ENCODE measurements at regions not wholly inside any gene's neighbourhood (a gene's known extent, or its start where the extent isn't known, plus 50 kb on each side); places are given as distances from the start of the nearest gene placed in this dataset.

- Histone ChIP-seq H3K36me3 (ENCODE audit: control insufficient read depth, insufficient read depth, low read length) (no peaks in the 10 kb centered on the region), H3K9ac (ENCODE audit: low read length) (no peak overlapping the region), H3K9me3 (ENCODE audit: control insufficient read depth, low read length) (no peaks in the 10 kb centered on the region), H3K27me3 (ENCODE audit: control insufficient read depth, insufficient read depth, low read length) (no peaks in the 10 kb centered on the region), H3K4me3 (ENCODE audit: low read length) (no peak overlapping the region), H3K4me1 (ENCODE audit: control insufficient read depth, insufficient read depth, low read length) (no peaks in the 10 kb centered on the region)
These were observed 97.9 kb downstream of the FOXF2 start for GRCh38 chr6:1487239-1487638.

DNA sequence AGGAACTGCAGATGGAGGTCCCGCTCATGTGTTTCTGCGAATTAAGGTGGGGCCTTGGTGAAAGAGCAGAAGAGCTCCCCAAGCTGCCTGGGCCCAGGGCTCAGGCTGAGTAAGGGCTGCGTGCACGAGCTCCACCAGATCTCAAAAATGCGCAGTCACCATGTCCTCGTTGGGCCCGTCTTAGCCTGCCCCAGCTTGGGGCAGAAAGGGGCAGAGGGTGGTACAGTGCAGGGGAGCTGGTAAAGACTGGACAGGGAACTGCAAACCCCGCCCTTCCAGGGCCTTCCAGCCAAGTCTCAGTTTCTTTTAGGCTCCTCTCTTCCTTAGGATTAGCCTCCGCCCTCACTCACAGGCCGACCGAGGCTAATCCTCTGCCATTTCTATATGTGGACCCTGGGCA lies 101.6 kb downstream of the FOXF2 start:
- Histone ChIP-seq H3K27me3 (ENCODE audit: control insufficient read depth, insufficient read depth, low read length) (no peaks in the 10 kb centered on the region), H3K9ac (ENCODE audit: low read length) (no peak overlapping the region), H3K4me3 (ENCODE audit: low read length) (no peak overlapping the region), H3K36me3 (ENCODE audit: control insufficient read depth, insufficient read depth, low read length) (no peaks in the 10 kb centered on the region), H3K9me3 (ENCODE audit: control insufficient read depth, low read length) (no peaks in the 10 kb centered on the region), H3K4me1 (ENCODE audit: control insufficient read depth, insufficient read depth, low read length) (no peaks in the 10 kb centered on the region)

DNA sequence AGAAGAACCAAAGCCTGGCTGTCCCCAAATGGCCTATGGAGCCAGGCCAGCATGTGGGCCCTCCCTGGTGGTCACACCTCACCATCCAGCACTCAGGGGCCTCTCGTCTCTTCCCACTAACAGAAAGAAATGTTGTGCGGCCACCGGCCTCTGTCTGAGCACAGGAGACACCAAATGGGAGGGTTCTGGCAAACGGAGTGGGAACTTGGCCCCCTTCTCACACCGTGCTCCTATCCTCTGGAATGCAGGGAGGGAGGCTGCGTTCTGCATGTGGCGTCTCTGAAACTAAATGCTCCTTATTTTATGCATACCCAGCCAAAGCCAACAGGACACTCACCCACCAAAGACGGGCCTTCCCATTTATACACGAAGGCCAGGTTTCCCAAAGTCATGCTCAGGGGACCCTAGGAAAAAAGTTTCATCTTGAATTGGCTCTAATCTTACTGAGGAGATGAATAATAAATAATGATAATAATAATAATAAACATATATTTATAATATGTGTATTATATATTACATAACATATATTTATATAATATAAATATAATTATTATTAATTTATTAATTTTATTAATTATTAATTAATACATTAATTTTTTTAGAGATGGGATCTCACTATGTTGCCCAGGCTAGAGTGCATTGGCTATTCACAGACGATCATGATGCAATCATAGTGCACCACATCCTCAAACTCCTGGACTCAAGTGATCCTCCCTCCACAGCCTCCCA lies 102.4 kb downstream of the FOXF2 start:
- no peaks in the 10 kb centered on the region for H3K36me3 ChIP-seq (ENCODE audit: control insufficient read depth, insufficient read depth, low read length)
- no peaks in the 10 kb centered on the region for H3K4me1 ChIP-seq (ENCODE audit: control insufficient read depth, insufficient read depth, low read length)
- no peaks in the 10 kb centered on the region for H3K27me3 ChIP-seq (ENCODE audit: control insufficient read depth, insufficient read depth, low read length)
- H3K9me3 ChIP-seq (ENCODE audit: control insufficient read depth, low read length): no peaks in the 10 kb centered on the region
- H3K4me3 ChIP-seq (ENCODE audit: low read length): no peak overlapping the region
- H3K9ac ChIP-seq (ENCODE audit: low read length): no peak overlapping the region

DNA sequence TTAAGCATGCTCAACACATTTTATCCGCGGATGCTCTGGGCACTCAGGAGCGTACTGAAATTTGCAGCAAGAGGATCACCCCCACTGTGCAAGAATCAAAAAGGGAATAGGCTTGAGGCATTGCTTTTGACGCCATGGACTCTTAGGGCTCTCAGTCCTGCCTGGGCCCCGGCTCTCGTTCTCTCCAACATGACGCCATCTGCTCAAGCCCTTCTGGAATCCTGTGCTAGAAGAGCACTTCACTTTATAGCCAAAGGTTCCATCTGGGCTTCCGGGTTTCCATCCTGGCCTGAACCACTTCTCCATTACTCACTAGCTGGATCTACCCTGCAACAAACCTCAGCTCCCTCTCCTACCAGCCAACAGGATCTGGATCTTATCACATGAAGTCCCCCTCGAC lies 105.3 kb downstream of the FOXF2 start:
- H3K9ac ChIP-seq (ENCODE audit: low read length): no peak overlapping the region
- no peaks in the 10 kb centered on the region for H3K36me3 ChIP-seq (ENCODE audit: control insufficient read depth, insufficient read depth, low read length)
- no peaks in the 10 kb centered on the region for H3K4me1 ChIP-seq (ENCODE audit: control insufficient read depth, insufficient read depth, low read length)
- no peaks in the 10 kb centered on the region for H3K9me3 ChIP-seq (ENCODE audit: control insufficient read depth, low read length)
- no peak overlapping the region for H3K4me3 ChIP-seq (ENCODE audit: low read length)
- no peaks in the 10 kb centered on the region for H3K27me3 ChIP-seq (ENCODE audit: control insufficient read depth, insufficient read depth, low read length)

- H3K36me3 ChIP-seq (ENCODE audit: control insufficient read depth, insufficient read depth, low read length): no peaks in the 10 kb centered on the region
- no peaks in the 10 kb centered on the region for H3K4me1 ChIP-seq (ENCODE audit: control insufficient read depth, insufficient read depth, low read length)
- H3K9ac ChIP-seq (ENCODE audit: low read length): no peak overlapping the region
- H3K9me3 ChIP-seq (ENCODE audit: control insufficient read depth, low read length): no peaks in the 10 kb centered on the region
- H3K4me3 ChIP-seq (ENCODE audit: low read length): no peak overlapping the region
- H3K27me3 ChIP-seq (ENCODE audit: control insufficient read depth, insufficient read depth, low read length): no peaks in the 10 kb centered on the region
These were observed 106.0 kb downstream of the FOXF2 start for GRCh38 chr6:1495344-1495743.

- no peaks in the 10 kb centered on the region for H3K4me1 ChIP-seq (ENCODE audit: control insufficient read depth, insufficient read depth, low read length)
These were observed 106.7 kb downstream of the FOXF2 start for GRCh38 chr6:1496092-1496491.

GRCh38 chr6:1496836-1497760 lies 107.7 kb downstream of the FOXF2 start:
- Histone ChIP-seq H3K4me1 (ENCODE audit: control insufficient read depth, insufficient read depth, low read length) (no peaks in the 10 kb centered on the region), H3K9ac (ENCODE audit: low read length) (no peak overlapping the region), H3K36me3 (ENCODE audit: control insufficient read depth, insufficient read depth, low read length) (no peaks in the 10 kb centered on the region)

More at GRCh38 chr6:1496092-1496491, 106.7 kb downstream of the FOXF2 start:
- H3K27me3 ChIP-seq (ENCODE audit: control insufficient read depth, insufficient read depth, low read length): peaks cover 5% of the 10 kb centered on the region
- no peaks in the 10 kb centered on the region for H3K9me3 ChIP-seq (ENCODE audit: control insufficient read depth, low read length)
- no peak overlapping the region for H3K4me3 ChIP-seq (ENCODE audit: low read length)
- no peak overlapping the region for H3K9ac ChIP-seq (ENCODE audit: low read length)
- H3K36me3 ChIP-seq (ENCODE audit: control insufficient read depth, insufficient read depth, low read length): no peaks in the 10 kb centered on the region

DNA sequence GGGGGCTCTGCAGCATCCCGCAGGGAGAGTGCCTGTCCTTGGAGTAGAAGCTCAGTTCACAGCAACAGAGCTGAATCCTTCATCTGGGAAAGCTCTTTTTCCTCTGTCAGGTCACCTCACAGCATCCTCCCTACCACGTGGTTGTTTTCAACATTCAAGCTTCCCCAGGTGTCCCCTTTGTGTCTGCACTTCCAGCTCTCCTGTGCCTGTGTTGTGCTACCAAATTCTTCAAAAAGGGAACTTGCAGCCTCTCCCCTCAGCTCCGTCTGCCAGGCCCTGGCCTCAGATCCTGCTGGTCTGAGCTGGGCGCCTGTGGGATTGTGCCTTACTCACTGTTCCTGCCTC lies 108.4 kb downstream of the FOXF2 start:
- Histone ChIP-seq H3K4me1 (ENCODE audit: control insufficient read depth, insufficient read depth, low read length) (no peaks in the 10 kb centered on the region), H3K9ac (ENCODE audit: low read length) (no peak overlapping the region), H3K9me3 (ENCODE audit: control insufficient read depth, low read length) (no peaks in the 10 kb centered on the region), H3K27me3 (ENCODE audit: control insufficient read depth, insufficient read depth, low read length) (peaks cover 11% of the 10 kb centered on the region), H3K36me3 (ENCODE audit: control insufficient read depth, insufficient read depth, low read length) (no peaks in the 10 kb centered on the region), H3K4me3 (ENCODE audit: low read length) (no peak overlapping the region)

More at GRCh38 chr6:1496836-1497760, 107.7 kb downstream of the FOXF2 start:
- peaks cover 8% of the 10 kb centered on the region for H3K27me3 ChIP-seq (ENCODE audit: control insufficient read depth, insufficient read depth, low read length)
- no peaks in the 10 kb centered on the region for H3K9me3 ChIP-seq (ENCODE audit: control insufficient read depth, low read length)
- no peak overlapping the region for H3K4me3 ChIP-seq (ENCODE audit: low read length)

GRCh38 chr6:1498491-1499113 lies 109.2 kb downstream of the FOXF2 start:
- Histone ChIP-seq H3K4me1 (ENCODE audit: control insufficient read depth, insufficient read depth, low read length) (no peaks in the 10 kb centered on the region), H3K9ac (ENCODE audit: low read length) (no peak overlapping the region), H3K36me3 (ENCODE audit: control insufficient read depth, insufficient read depth, low read length) (no peaks in the 10 kb centered on the region), H3K27me3 (ENCODE audit: control insufficient read depth, insufficient read depth, low read length) (peaks cover 11% of the 10 kb centered on the region), H3K4me3 (ENCODE audit: low read length) (no peak overlapping the region), H3K9me3 (ENCODE audit: control insufficient read depth, low read length) (no peaks in the 10 kb centered on the region)

DNA sequence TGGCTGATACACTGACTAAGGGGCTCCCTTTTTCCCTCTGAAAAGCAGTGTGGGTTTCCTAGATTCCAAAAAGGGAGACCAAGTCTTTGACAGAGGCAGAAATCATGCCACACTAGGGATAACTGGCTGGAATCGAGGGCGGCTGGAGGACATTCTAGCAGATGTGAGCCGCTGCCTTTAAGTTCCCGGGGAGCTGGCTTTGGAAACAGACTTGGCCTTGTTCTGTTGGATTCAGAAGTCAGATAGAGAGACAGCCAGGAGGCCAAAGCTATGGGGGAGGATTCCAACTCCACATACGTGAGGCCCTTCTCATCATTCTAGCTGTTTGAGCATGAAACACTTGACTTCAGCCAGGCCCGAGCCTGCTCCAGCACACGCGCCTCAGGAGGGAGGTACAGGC lies 109.9 kb upstream of the FOXC1 start:
- Histone ChIP-seq H3K4me1 (ENCODE audit: control insufficient read depth, insufficient read depth, low read length) (no peaks in the 10 kb centered on the region), H3K4me3 (ENCODE audit: low read length) (no peak overlapping the region), H3K9me3 (ENCODE audit: control insufficient read depth, low read length) (no peaks in the 10 kb centered on the region), H3K27me3 (ENCODE audit: control insufficient read depth, insufficient read depth, low read length) (peaks cover 15% of the 10 kb centered on the region), H3K9ac (ENCODE audit: low read length) (no peak overlapping the region), H3K36me3 (ENCODE audit: control insufficient read depth, insufficient read depth, low read length) (no peaks in the 10 kb centered on the region)

DNA sequence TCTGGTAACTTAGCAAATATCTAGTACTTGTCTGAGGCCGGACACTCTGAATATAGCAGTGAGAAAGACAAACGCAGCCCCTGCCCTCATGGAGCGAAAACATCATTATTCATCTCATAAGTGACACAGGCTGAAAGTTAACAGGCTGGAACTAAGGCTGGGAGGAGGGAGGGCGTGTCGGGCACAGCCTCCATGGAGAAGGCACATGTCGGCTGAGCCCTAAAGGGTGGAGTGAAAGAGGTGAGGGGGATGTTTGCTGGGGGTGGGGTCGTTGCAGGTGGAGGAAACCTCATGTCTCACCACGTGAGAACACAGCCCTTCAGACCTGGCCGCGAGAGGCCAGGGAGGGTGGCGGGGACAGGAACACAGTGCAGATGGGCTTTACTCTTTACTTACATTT lies 108.8 kb upstream of the FOXC1 start:
- Histone ChIP-seq H3K4me3 (ENCODE audit: low read length) (no peak overlapping the region), H3K27me3 (ENCODE audit: control insufficient read depth, insufficient read depth, low read length) (peaks cover 15% of the 10 kb centered on the region), H3K9me3 (ENCODE audit: control insufficient read depth, low read length) (no peaks in the 10 kb centered on the region), H3K36me3 (ENCODE audit: control insufficient read depth, insufficient read depth, low read length) (no peaks in the 10 kb centered on the region), H3K4me1 (ENCODE audit: control insufficient read depth, insufficient read depth, low read length) (no peaks in the 10 kb centered on the region), H3K9ac (ENCODE audit: low read length) (no peak overlapping the region)

DNA sequence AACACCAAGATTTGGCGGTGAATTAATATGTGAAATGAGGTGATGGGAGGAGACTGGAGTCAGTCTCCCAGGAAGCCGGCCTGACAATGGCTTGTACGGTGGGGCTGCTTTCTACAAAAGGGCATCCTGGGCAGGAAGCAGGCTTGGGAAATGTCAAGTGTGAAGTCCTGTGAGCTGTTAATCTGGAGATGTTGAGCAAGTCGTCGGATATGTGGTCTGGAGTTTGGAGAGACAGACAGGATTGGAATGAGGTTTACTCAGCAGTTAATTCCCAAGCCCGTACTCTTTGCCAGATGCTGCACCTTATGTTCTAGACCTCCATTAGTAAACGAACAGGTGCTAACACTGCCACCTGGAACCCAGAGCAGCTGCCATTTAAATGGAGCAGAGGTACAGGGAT lies 107.7 kb upstream of the FOXC1 start:
- Histone ChIP-seq H3K9ac (ENCODE audit: low read length) (no peak overlapping the region), H3K4me3 (ENCODE audit: low read length) (no peak overlapping the region), H3K27me3 (ENCODE audit: control insufficient read depth, insufficient read depth, low read length) (peaks cover 15% of the 10 kb centered on the region), H3K36me3 (ENCODE audit: control insufficient read depth, insufficient read depth, low read length) (no peaks in the 10 kb centered on the region), H3K9me3 (ENCODE audit: control insufficient read depth, low read length) (no peaks in the 10 kb centered on the region), H3K4me1 (ENCODE audit: control insufficient read depth, insufficient read depth, low read length) (no peaks in the 10 kb centered on the region)

All from mucosa of stomach (tissue), 1 donor.